Coronary artery (tissue), 2 donors: ENCODE measurements at regions not wholly inside any gene's neighbourhood (a gene's known extent, or its start where the extent isn't known, plus 50 kb on each side); places are given as distances from the start of the nearest gene placed in this dataset.

Source experiments
- DNase-seq: peaks from one replicate; pipeline ENCODE4 v3.0.0-alpha.2; 2017; ENCODE audit warnings: low spot score
- H3K27ac ChIP-seq, 2 donors: fragments of 200-600 bp; sonication (generic); one replicate each; pipeline ENCODE4 v1.5.1; 2016 to 2019
- H3K4me3 ChIP-seq: fragments of 200-600 bp; sonication (generic); 2 replicates; pipeline ENCODE4 v1.5.1; 2016; ENCODE audit warnings: mild to moderate bottlenecking, moderate library complexity
- CTCF ChIP-seq: fragments of 200-600 bp; sonication (generic); IDR thresholded peaks from one replicate; pipeline ENCODE4 v1.5.1; 2019; ENCODE audit warnings: antibody characterized with exemption

- no peak for TF ChIP-seq CTCF
- Histone ChIP-seq H3K4me3 (no peak overlapping the region), H3K27ac (no peak overlapping the region)
- DNase-seq: no peak
These were observed 290.2 kb downstream of the UTRN start for GRCh38 chr6:144575327-144575726.

DNA sequence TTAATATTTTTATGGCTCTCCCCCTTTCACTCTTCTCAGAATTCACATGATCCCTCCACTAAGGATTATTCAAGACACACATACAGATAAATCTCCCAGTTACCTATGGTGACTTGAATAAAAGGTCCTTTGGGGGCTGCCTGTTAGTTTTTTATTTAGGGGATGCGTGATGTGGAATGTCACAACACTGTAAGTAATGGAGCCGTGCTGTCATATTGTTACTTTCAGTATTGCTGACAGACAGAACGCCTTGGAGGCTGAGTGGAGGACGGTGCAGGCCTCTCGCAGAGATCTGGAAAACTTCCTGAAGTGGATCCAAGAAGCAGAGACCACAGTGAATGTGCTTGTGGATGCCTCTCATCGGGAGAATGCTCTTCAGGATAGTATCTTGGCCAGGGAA is 291.7 kb downstream of the UTRN start:
- H3K4me3 ChIP-seq: no peak overlapping the region
- no peak for DNase-seq
- no peak overlapping the region for H3K27ac ChIP-seq
- no peak for TF ChIP-seq CTCF

GRCh38 chr6:144578385-144579350 is 293.5 kb downstream of the UTRN start:
- DNase-seq: no peak
- no peak overlapping the region for H3K4me3 ChIP-seq
- TF ChIP-seq CTCF: no peak
- no peak overlapping the region for H3K27ac ChIP-seq

GRCh38 chr6:144580039-144580438 is 294.9 kb downstream of the UTRN start:
- H3K4me3 ChIP-seq: no peak overlapping the region
- DNase-seq: no peak
- no peak for TF ChIP-seq CTCF
- H3K27ac ChIP-seq: no peak overlapping the region

- no peak for DNase-seq
- Histone ChIP-seq H3K27ac (no peak overlapping the region), H3K4me3 (no peak overlapping the region)
- no peak for TF ChIP-seq CTCF
These were observed 295.6 kb downstream of the UTRN start for GRCh38 chr6:144580771-144581170.

DNA sequence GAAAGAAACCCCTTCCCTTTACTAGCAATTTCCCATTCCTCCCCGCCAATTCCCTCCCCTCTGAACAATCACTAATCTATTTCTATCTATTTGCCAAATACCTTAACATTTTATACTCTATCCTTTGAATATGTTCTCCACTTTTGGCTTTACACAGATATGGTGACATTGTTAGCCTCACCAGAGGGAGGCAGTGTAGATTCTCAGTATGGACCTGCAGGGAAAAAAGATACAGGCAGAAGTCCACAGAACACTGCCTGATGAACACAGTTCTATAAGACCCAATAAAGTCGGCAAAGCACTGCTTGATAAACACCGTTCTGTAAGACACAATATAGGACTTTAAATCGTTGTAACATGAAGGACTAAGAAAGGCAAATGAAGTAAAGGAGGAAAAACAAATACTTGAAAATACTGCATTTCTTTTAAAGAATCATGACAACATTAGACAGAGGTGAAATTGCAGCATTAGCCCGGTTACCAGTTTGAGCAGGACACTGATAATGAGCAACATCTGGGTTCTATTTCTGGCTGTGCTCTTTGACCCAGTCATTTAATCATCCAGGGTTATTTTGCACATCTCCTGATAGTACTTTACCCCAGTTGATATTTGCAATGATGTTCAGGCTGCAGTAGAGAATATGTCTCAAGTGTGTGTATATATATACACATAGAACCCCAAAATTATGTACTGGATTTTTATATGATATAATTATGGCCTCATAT is 296.8 kb downstream of the UTRN start:
- no peak overlapping the region for H3K4me3 ChIP-seq
- TF ChIP-seq CTCF: peak; percentile 12
- H3K27ac ChIP-seq: no peak overlapping the region
- no peak for DNase-seq
